ENCODE measurements at regions not wholly inside any gene's neighbourhood (a gene's known extent, or its start where the extent isn't known, plus 50 kb on each side); places are given as distances from the start of the nearest gene placed in this dataset.

DNA sequence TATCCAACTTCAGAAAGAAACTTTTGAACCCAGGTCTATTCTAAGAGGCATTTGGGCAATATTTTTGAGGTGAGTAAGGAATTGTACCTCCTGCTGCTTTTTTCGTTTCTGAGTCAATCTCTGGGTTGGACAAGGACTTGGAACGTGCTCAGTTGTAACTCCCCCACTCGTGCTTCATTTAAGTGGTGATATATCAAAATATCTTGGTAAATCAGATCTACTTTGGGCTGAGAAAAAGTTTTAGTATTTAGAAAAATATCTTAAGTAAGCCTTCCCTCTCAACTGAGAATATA is 728.9 kb downstream of the EFNB2 start:
- Histone ChIP-seq H3K36me3 (ENCODE audit: insufficient read depth, low read length) (no peaks in the 10 kb centered on the region), H3K4me1 (ENCODE audit: insufficient read depth, low read length, poor library complexity, severe bottlenecking) (no peaks in the 10 kb centered on the region), H3K79me2 (ENCODE audit: insufficient read depth, low read depth, low read length) (no peaks in the 10 kb centered on the region), H3K27ac (ENCODE audit: low read depth, low read length, poor library complexity, severe bottlenecking) (no peak overlapping the region), H3K4me3 (ENCODE audit: low read depth, low read length, poor library complexity, severe bottlenecking) (no peak overlapping the region), H3K9me2 (ENCODE audit: insufficient read depth, low read length) (no peaks in the 10 kb centered on the region), H3K4me2 (ENCODE audit: low read length) (no peak overlapping the region), H4K20me1 (ENCODE audit: insufficient read depth, low read length) (no peaks in the 10 kb centered on the region), H3K9me3 (ENCODE audit: low read length) (no peaks in the 10 kb centered on the region), H2AFZ (ENCODE audit: low read length) (no peak overlapping the region)
- no peak for DNase-seq (ENCODE audit: low spot score)
- CTCF ChIA-PET (ENCODE audit: unreplicated experiment): no interaction called here
- TF ChIP-seq EZH2phosphoT487 (IDR thresholded peaks at IDR 0.05; ENCODE audit: borderline replicate concordance, low read depth, low read length) (no peak), CTCF (conservative IDR thresholded peaks at IDR 0.05; ENCODE audit: low read length) (no peak)
- BruUV-seq (replicated peaks): no TSS peak
- POLR2A ChIA-PET: no interaction called here
- intact Hi-C loops (cut with micrococcal nuclease; ENCODE audit: unreplicated experiment): no loop called here

DNA sequence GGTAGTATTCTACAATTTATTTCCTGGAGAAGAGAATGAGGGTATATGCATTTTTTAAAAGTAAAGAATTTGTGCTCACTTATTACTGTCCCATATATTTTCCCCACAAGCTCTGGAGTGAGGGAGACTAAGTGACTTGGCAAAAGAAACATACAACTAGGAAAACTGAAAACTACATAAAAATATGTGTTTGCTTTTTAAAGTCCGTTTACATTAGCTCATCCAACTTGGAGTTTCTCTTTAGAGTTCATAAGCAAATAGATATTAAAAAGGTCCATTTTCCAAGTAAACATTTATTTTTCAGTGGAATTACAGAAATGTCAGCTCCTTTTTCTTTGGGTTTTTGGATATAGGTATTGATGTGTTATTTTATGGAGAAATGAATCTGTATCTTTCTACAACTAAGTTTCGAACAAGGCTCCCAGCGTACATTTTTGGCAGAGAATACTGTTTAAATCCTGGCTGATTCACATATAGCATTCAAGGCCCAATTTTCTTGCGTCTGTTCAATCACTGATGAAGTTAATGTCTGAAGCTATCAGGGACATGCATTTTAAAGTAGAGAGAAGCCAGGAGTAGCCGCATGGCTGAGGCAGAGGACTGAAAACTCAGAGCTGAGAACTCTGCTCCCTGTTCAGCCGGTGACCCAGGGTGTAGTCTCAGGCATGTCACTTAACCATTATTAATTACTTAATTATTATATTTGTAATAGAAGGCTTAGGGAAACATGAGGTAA is 729.4 kb downstream of the EFNB2 start:
- Histone ChIP-seq H2AFZ (ENCODE audit: low read length) (no peak overlapping the region), H3K79me2 (ENCODE audit: insufficient read depth, low read depth, low read length) (no peaks in the 10 kb centered on the region), H4K20me1 (ENCODE audit: insufficient read depth, low read length) (no peaks in the 10 kb centered on the region), H3K4me2 (ENCODE audit: low read length) (no peak overlapping the region), H3K36me3 (ENCODE audit: insufficient read depth, low read length) (no peaks in the 10 kb centered on the region), H3K4me3 (ENCODE audit: low read depth, low read length, poor library complexity, severe bottlenecking) (no peak overlapping the region), H3K4me1 (ENCODE audit: insufficient read depth, low read length, poor library complexity, severe bottlenecking) (no peaks in the 10 kb centered on the region), H3K9me2 (ENCODE audit: insufficient read depth, low read length) (no peaks in the 10 kb centered on the region), H3K9me3 (ENCODE audit: low read length) (no peaks in the 10 kb centered on the region), H3K27ac (ENCODE audit: low read depth, low read length, poor library complexity, severe bottlenecking) (no peak overlapping the region)
- ChIA-PET POLR2A (no interaction called here), CTCF (ENCODE audit: unreplicated experiment) (no interaction called here)
- no TSS peak for BruUV-seq (replicated peaks)
- no peak for TF ChIP-seq CTCF (conservative IDR thresholded peaks at IDR 0.05; ENCODE audit: low read length)
- intact Hi-C loops (cut with micrococcal nuclease; ENCODE audit: unreplicated experiment): no loop called here
- no peak for DNase-seq (ENCODE audit: low spot score)

GRCh38 chr13:105804561-105805190 is 730.8 kb downstream of the EFNB2 start:
- CTCF ChIA-PET (ENCODE audit: unreplicated experiment): no interaction called here
- Histone ChIP-seq H3K27ac (ENCODE audit: low read depth, low read length, poor library complexity, severe bottlenecking) (no peak overlapping the region), H3K36me3 (ENCODE audit: insufficient read depth, low read length) (no peaks in the 10 kb centered on the region), H3K4me1 (ENCODE audit: insufficient read depth, low read length, poor library complexity, severe bottlenecking) (no peaks in the 10 kb centered on the region), H3K4me2 (ENCODE audit: low read length) (no peak overlapping the region), H2AFZ (ENCODE audit: low read length) (no peak overlapping the region), H3K4me3 (ENCODE audit: low read depth, low read length, poor library complexity, severe bottlenecking) (no peak overlapping the region), H3K9me2 (ENCODE audit: insufficient read depth, low read length) (no peaks in the 10 kb centered on the region), H3K79me2 (ENCODE audit: insufficient read depth, low read depth, low read length) (no peaks in the 10 kb centered on the region), H4K20me1 (ENCODE audit: insufficient read depth, low read length) (no peaks in the 10 kb centered on the region), H3K9me3 (ENCODE audit: low read length) (no peaks in the 10 kb centered on the region)
- intact Hi-C loops (cut with micrococcal nuclease; ENCODE audit: unreplicated experiment): no loop called here
- TF ChIP-seq CTCF (conservative IDR thresholded peaks at IDR 0.05; ENCODE audit: low read length) (no peak), EZH2phosphoT487 (IDR thresholded peaks at IDR 0.05; ENCODE audit: borderline replicate concordance, low read depth, low read length) (no peak)
- POLR2A ChIA-PET: no interaction called here
- BruUV-seq (replicated peaks): no TSS peak
- DNase-seq (ENCODE audit: low spot score): no peak

Measured in OCI-LY7 (cell line).